ENCODE measurements at regions not wholly inside any gene's neighbourhood (a gene's known extent, or its start where the extent isn't known, plus 50 kb on each side); places are given as distances from the start of the nearest gene placed in this dataset.

- H3K4me1 ChIP-seq = peaks cover 0 to 54% (median 19%) of the 10 kb centered on the region in 4 donors
- ATAC-seq (peak; percentile 47 to 81 (median 72)), DNase-seq (no peak)
- TF ChIP-seq, protein P1, sequence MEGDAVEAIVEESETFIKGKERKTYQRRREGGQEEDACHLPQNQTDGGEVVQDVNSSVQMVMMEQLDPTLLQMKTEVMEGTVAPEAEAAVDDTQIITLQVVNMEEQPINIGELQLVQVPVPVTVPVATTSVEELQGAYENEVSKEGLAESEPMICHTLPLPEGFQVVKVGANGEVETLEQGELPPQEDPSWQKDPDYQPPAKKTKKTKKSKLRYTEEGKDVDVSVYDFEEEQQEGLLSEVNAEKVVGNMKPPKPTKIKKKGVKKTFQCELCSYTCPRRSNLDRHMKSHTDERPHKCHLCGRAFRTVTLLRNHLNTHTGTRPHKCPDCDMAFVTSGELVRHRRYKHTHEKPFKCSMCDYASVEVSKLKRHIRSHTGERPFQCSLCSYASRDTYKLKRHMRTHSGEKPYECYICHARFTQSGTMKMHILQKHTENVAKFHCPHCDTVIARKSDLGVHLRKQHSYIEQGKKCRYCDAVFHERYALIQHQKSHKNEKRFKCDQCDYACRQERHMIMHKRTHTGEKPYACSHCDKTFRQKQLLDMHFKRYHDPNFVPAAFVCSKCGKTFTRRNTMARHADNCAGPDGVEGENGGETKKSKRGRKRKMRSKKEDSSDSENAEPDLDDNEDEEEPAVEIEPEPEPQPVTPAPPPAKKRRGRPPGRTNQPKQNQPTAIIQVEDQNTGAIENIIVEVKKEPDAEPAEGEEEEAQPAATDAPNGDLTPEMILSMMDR (IDR thresholded peaks at IDR 0.05) = no peak
- no peak for TF ChIP-seq POLR2A (IDR thresholded peaks at IDR 0.05)
- H3K9me3 ChIP-seq = no peaks in the 10 kb centered on the region
- H3K36me3 ChIP-seq = peaks cover 0 to 14% (median under 1%) of the 10 kb centered on the region in 4 donors
- no peak overlapping the region for H3K4me3 ChIP-seq
- H3K27me3 ChIP-seq = no peaks in the 10 kb centered on the region
- 27% methylated on average over 4 of the region's 7 CpGs for WGBS (ENCODE audit: insufficient coverage, low coverage, low lambda C conversion rate, missing lambda C conversion rate)
- H3K27ac ChIP-seq = peak overlapping the region in 1 of 3 donors; percentile 41
- intact Hi-C loops (cut with DNase I) = no loop called here
These were observed 252.3 kb upstream of the KLF14 start for GRCh38 chr7:130986261-130986690.

GRCh38 chr7:130987092-130987491, 253.1 kb upstream of the KLF14 start:
- Histone ChIP-seq H3K27me3 (no peaks in the 10 kb centered on the region), H3K9me3 (no peaks in the 10 kb centered on the region), H3K27ac (peak overlapping the region in 1 of 3 donors; percentile 41), H3K36me3 (peaks cover 0 to 14% (median under 1%) of the 10 kb centered on the region in 4 donors), H3K4me1 (peaks cover 0 to 54% (median 19%) of the 10 kb centered on the region in 4 donors), H3K4me3 (no peak overlapping the region)
- no peak for ATAC-seq
- intact Hi-C loops (cut with DNase I) = no loop called here
- WGBS (ENCODE audit: insufficient coverage, low coverage, low lambda C conversion rate, missing lambda C conversion rate) = 80% methylated on average over 1 of the region's 4 CpGs
- TF ChIP-seq, protein P1 (IDR thresholded peaks at IDR 0.05) = no peak
- TF ChIP-seq POLR2A (IDR thresholded peaks at IDR 0.05) = no peak
- DNase-seq = no peak

GRCh38 chr7:130988443-130988842, 254.4 kb upstream of the KLF14 start:
- H3K4me3 ChIP-seq = no peak overlapping the region
- no peaks in the 10 kb centered on the region for H3K9me3 ChIP-seq
- H3K4me1 ChIP-seq = peaks cover 0 to 54% (median 20%) of the 10 kb centered on the region in 4 donors
- peaks cover 0 to 8% (median under 1%) of the 10 kb centered on the region in 4 donors for H3K36me3 ChIP-seq
- WGBS (ENCODE audit: insufficient coverage, low coverage, low lambda C conversion rate, missing lambda C conversion rate) = 20% methylated on average over 5 of the region's 5 CpGs
- intact Hi-C loops (cut with DNase I) = no loop called here
- no peak for DNase-seq
- peak; percentile 35 to 61 (median 48) for ATAC-seq
- H3K27ac ChIP-seq = peak overlapping the region in 1 of 3 donors; percentile 6
- H3K27me3 ChIP-seq = no peaks in the 10 kb centered on the region
- no peak for TF ChIP-seq POLR2A (IDR thresholded peaks at IDR 0.05)
- TF ChIP-seq, protein P1 (IDR thresholded peaks at IDR 0.05) = no peak

DNA sequence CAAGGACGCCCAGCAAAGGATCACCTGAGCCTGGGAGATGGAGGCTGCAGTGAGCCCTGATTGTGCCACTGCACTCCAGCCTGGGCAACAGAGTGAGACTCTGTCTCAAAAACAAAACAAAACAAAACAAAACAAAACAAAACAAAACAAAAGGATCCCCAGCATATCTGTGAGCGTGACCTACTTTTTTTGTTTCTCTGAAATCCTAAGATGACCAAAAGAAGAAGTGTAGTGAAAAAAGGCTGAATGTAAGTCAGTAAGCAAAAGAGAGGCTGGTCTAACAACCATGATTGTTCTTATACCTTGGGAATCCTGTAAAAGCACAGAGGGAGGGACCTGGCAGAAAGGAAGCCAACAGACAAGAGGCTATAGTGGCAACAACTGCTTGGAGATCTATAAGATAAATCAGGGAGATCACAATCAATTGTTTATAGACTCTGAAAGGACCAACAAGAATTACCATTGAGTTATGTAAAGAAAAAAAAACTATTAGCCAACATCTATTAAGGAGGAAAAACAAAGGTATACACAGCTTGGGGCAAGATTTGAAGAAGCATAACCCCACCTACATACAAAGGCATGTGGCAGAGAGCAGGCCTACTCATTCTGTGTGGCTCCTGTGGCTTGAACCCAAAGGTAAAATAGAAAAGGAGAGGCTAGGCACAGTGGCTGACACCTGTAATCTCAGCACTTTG, 255.2 kb upstream of the KLF14 start:
- intact Hi-C loops (cut with DNase I) = no loop called here
- no peak for ATAC-seq
- 87% methylated on average over 2 of the region's 2 CpGs for WGBS (ENCODE audit: insufficient coverage, low coverage, low lambda C conversion rate, missing lambda C conversion rate)
- peaks cover 0 to 59% (median 23%) of the 10 kb centered on the region in 4 donors for H3K4me1 ChIP-seq
- H3K9me3 ChIP-seq = no peaks in the 10 kb centered on the region
- TF ChIP-seq, protein P1 (IDR thresholded peaks at IDR 0.05) = no peak
- TF ChIP-seq POLR2A (IDR thresholded peaks at IDR 0.05) = no peak
- no peaks in the 10 kb centered on the region for H3K36me3 ChIP-seq
- H3K27ac ChIP-seq = peak overlapping the region in 1 of 3 donors; percentile 30
- no peaks in the 10 kb centered on the region for H3K27me3 ChIP-seq
- no peak for DNase-seq
- H3K4me3 ChIP-seq = no peak overlapping the region
